ENCODE measurements at regions not wholly inside any gene's neighbourhood (a gene's known extent, or its start where the extent isn't known, plus 50 kb on each side); places are given as distances from the start of the nearest gene placed in this dataset.

GRCh38 chr2:155377266-155377680 lies 678.8 kb downstream of the KCNJ3 start:
- no peak overlapping the region for H3K27ac Mint-ChIP-seq
- no peaks in the 10 kb centered on the region for H3K79me2 ChIP-seq (replicated peaks; ENCODE audit: insufficient read depth)
- no peaks in the 10 kb centered on the region for H3K27me3 Mint-ChIP-seq (ENCODE audit: insufficient read depth, low read depth, poor library complexity)
- H3K27ac ChIP-seq (ENCODE audit: low read depth) = no peak overlapping the region
- TF ChIP-seq EZH2phosphoT487 (IDR thresholded peaks at IDR 0.05; ENCODE audit: unreplicated experiment) (no peak), CTCF (conservative IDR thresholded peaks at IDR 0.05; ENCODE audit: low read depth in 2 of 2) (peak in 1 of 2 experiments; percentile 66; a peak in 3 of 4 replicates)
- no peak overlapping the region for H3K4me3 ChIP-seq
- H2AFZ ChIP-seq = no peak overlapping the region
- H3K27me3 ChIP-seq (ENCODE audit: insufficient read depth) = no peaks in the 10 kb centered on the region
- H3K9me2 ChIP-seq (ENCODE audit: insufficient read depth) = no peaks in the 10 kb centered on the region
- no peaks in the 10 kb centered on the region for H3K9me3 Mint-ChIP-seq
- ATAC-seq (0 out of 3 replicates have a peak, but pooled peaks have one; percentile 23), DNase-seq (ENCODE audit: low spot score) (peak; percentile 64)
- no peaks in the 10 kb centered on the region for H4K20me1 ChIP-seq (replicated peaks; ENCODE audit: insufficient read depth)
- H3K4me1 Mint-ChIP-seq = no peaks in the 10 kb centered on the region
- no peak overlapping the region for H3K4me2 ChIP-seq
- H3K4me1 ChIP-seq (ENCODE audit: insufficient read depth) = no peaks in the 10 kb centered on the region
- no peaks in the 10 kb centered on the region for H3K36me3 Mint-ChIP-seq (ENCODE audit: low read depth)
- no peaks in the 10 kb centered on the region for H3F3A ChIP-seq (replicated peaks; ENCODE audit: low read depth)
- H3K36me3 ChIP-seq (ENCODE audit: insufficient read depth) = no peaks in the 10 kb centered on the region
- H3K4me3 Mint-ChIP-seq = no peak overlapping the region

- Histone ChIP-seq H3K36me3 (ENCODE audit: insufficient read depth) (no peaks in the 10 kb centered on the region), H3K4me2 (no peak overlapping the region), H3K79me2 (replicated peaks; ENCODE audit: insufficient read depth) (no peaks in the 10 kb centered on the region), H3F3A (replicated peaks; ENCODE audit: low read depth) (no peaks in the 10 kb centered on the region), H2AFZ (no peak overlapping the region), H3K27me3 (ENCODE audit: insufficient read depth) (no peaks in the 10 kb centered on the region), H3K27ac (ENCODE audit: low read depth) (no peak overlapping the region), H3K9me2 (ENCODE audit: insufficient read depth) (no peaks in the 10 kb centered on the region), H3K4me1 (ENCODE audit: insufficient read depth) (no peaks in the 10 kb centered on the region), H3K4me3 (no peak overlapping the region), H4K20me1 (replicated peaks; ENCODE audit: insufficient read depth) (no peaks in the 10 kb centered on the region)
- Mint-ChIP-seq H3K9me3 (no peaks in the 10 kb centered on the region), H3K36me3 (ENCODE audit: low read depth) (no peaks in the 10 kb centered on the region), H3K4me3 (no peak overlapping the region), H3K4me1 (no peaks in the 10 kb centered on the region), H3K27me3 (ENCODE audit: insufficient read depth, low read depth, poor library complexity) (no peaks in the 10 kb centered on the region), H3K27ac (no peak overlapping the region)
- ATAC-seq = no peak
- DNase-seq (ENCODE audit: low spot score) = peak; percentile 56
- no peak for TF ChIP-seq NANOG (IDR thresholded peaks at IDR 0.05; ENCODE audit: borderline replicate concordance)
- peak; percentile 64 to 75 for TF ChIP-seq CTCF (conservative IDR thresholded peaks at IDR 0.05; ENCODE audit: low read depth in 2 of 2)
- TF ChIP-seq ZNF331 (CRISPR knock-in tag; IDR thresholded peaks at IDR 0.05; ENCODE audit: low read depth) = no peak
- no peak for TF ChIP-seq EZH2 (IDR thresholded peaks at IDR 0.05; ENCODE audit: low read depth, unreplicated experiment)
These were observed 674.5 kb downstream of the KCNJ3 start for GRCh38 chr2:155372969-155373368.

GRCh38 chr2:155368934-155369333 lies 670.4 kb downstream of the KCNJ3 start:
- no peak for ATAC-seq
- no peak overlapping the region for H3K4me2 ChIP-seq
- no peaks in the 10 kb centered on the region for H4K20me1 ChIP-seq (replicated peaks; ENCODE audit: insufficient read depth)
- H3K27me3 ChIP-seq (ENCODE audit: insufficient read depth) = no peaks in the 10 kb centered on the region
- DNase-seq (ENCODE audit: low spot score) = peak; percentile 15
- no peaks in the 10 kb centered on the region for H3K27me3 Mint-ChIP-seq (ENCODE audit: insufficient read depth, low read depth, poor library complexity)
- no peaks in the 10 kb centered on the region; the same call in 1 of the 2 replicates for H3K4me1 ChIP-seq (ENCODE audit: insufficient read depth)
- no peak overlapping the region for H2AFZ ChIP-seq
- TF ChIP-seq ZNF331 (CRISPR knock-in tag; IDR thresholded peaks at IDR 0.05; ENCODE audit: low read depth) (no peak), CTCF (conservative IDR thresholded peaks at IDR 0.05; ENCODE audit: low read depth in 2 of 2) (peak; percentile 20 to 50; a peak in 3 of 4 replicates), CREB1 (CRISPR knock-in tag; IDR thresholded peaks at IDR 0.05; ENCODE audit: low read depth) (no peak)
- H3K79me2 ChIP-seq (replicated peaks; ENCODE audit: insufficient read depth) = no peaks in the 10 kb centered on the region
- no peak overlapping the region for H3K4me3 Mint-ChIP-seq
- H3K4me3 ChIP-seq = no peak overlapping the region
- H3K27ac ChIP-seq (ENCODE audit: low read depth) = no peak overlapping the region
- H3K9me3 Mint-ChIP-seq = no peaks in the 10 kb centered on the region
- no peaks in the 10 kb centered on the region for H3K4me1 Mint-ChIP-seq
- no peaks in the 10 kb centered on the region for H3K36me3 ChIP-seq (ENCODE audit: insufficient read depth)
- no peaks in the 10 kb centered on the region for H3K36me3 Mint-ChIP-seq (ENCODE audit: low read depth)
- no peaks in the 10 kb centered on the region for H3F3A ChIP-seq (replicated peaks; ENCODE audit: low read depth)
- no peaks in the 10 kb centered on the region for H3K9me2 ChIP-seq (ENCODE audit: insufficient read depth)
- no peak overlapping the region for H3K27ac Mint-ChIP-seq

Measured in GM23338 (cell line).